ENCODE measurements at regions not wholly inside any gene's neighbourhood (a gene's known extent, or its start where the extent isn't known, plus 50 kb on each side); places are given as distances from the start of the nearest gene placed in this dataset.

GRCh38 chr13:76683854-76684253, 202.4 kb downstream of the KCTD12 start:
- Histone ChIP-seq H3K56ac (ENCODE audit: insufficient read length, low read depth, low read length) (no peak overlapping the region), H3K14ac (ENCODE audit: insufficient read depth, low read length) (no peak overlapping the region), H2BK120ac (ENCODE audit: low read depth, low read length, poor library complexity, severe bottlenecking) (no peak overlapping the region), H3K27ac (ENCODE audit: insufficient read length, low read depth, low read length) (no peak overlapping the region), H3K27me3 (ENCODE audit: insufficient read depth, low read length) (no peaks in the 10 kb centered on the region), H3K4ac (ENCODE audit: low read depth, low read length) (no peak overlapping the region), H2BK12ac (ENCODE audit: insufficient read length, low read depth, low read length) (no peak overlapping the region), H4K8ac (replicated peaks; ENCODE audit: insufficient read length, low read depth, low read length) (no peak overlapping the region), H3K79me2 (ENCODE audit: insufficient read depth, low read length) (no peaks in the 10 kb centered on the region), H4K91ac (ENCODE audit: insufficient read length, low read depth, low read length) (no peak overlapping the region), H2AFZ (ENCODE audit: low read length) (no peak overlapping the region), H3K18ac (ENCODE audit: insufficient read length, low read depth, low read length) (no peak overlapping the region), H3K79me1 (ENCODE audit: insufficient read depth, low read depth, low read length, poor library complexity, severe bottlenecking) (no peaks in the 10 kb centered on the region), H2BK20ac (ENCODE audit: low read depth, low read length, poor library complexity, severe bottlenecking) (no peak overlapping the region), H3K9me3 (ENCODE audit: control insufficient read depth, low read depth, low read length) (no peaks in the 10 kb centered on the region), H3K4me2 (ENCODE audit: insufficient read depth, insufficient read length, low read length) (no peak overlapping the region), H3T11ph (ENCODE audit: low read length) (no peak overlapping the region), H2BK5ac (ENCODE audit: insufficient read length, low read length) (no peak overlapping the region), H3K4me1 (ENCODE audit: insufficient read depth, low read length) (no peaks in the 10 kb centered on the region), H2AK5ac (ENCODE audit: insufficient read length, low read length) (no peak overlapping the region), H3K9ac (ENCODE audit: extremely low read depth, insufficient read length, low read length) (no peak overlapping the region), H2BK15ac (ENCODE audit: low read depth, low read length) (no peak overlapping the region), H4K20me1 (ENCODE audit: control insufficient read depth, insufficient read depth, insufficient read length) (no peaks in the 10 kb centered on the region), H3K23me2 (ENCODE audit: insufficient read length, low read depth, low read length, poor library complexity, severe bottlenecking) (no peaks in the 10 kb centered on the region), H3K23ac (ENCODE audit: insufficient read length, low read depth, low read length) (no peak overlapping the region), H4K5ac (ENCODE audit: insufficient read length, low read depth, low read length) (no peak overlapping the region)
- Mint-ChIP-seq H3K4me3 (no peak overlapping the region), H3K36me3 (ENCODE audit: insufficient read depth in 1 of 3, low read depth in 3 of 3) (no peaks in the 10 kb centered on the region), H3K9me3 (no peaks in the 10 kb centered on the region), H3K4me1 (peaks cover 14 to 16% of the 10 kb centered on the region in 2 experiments), H3K27me3 (ENCODE audit: low read depth) (no peaks in the 10 kb centered on the region), H3K27ac (no peak overlapping the region)
- no peak for DNase-seq
- TF ChIP-seq, protein P1, sequence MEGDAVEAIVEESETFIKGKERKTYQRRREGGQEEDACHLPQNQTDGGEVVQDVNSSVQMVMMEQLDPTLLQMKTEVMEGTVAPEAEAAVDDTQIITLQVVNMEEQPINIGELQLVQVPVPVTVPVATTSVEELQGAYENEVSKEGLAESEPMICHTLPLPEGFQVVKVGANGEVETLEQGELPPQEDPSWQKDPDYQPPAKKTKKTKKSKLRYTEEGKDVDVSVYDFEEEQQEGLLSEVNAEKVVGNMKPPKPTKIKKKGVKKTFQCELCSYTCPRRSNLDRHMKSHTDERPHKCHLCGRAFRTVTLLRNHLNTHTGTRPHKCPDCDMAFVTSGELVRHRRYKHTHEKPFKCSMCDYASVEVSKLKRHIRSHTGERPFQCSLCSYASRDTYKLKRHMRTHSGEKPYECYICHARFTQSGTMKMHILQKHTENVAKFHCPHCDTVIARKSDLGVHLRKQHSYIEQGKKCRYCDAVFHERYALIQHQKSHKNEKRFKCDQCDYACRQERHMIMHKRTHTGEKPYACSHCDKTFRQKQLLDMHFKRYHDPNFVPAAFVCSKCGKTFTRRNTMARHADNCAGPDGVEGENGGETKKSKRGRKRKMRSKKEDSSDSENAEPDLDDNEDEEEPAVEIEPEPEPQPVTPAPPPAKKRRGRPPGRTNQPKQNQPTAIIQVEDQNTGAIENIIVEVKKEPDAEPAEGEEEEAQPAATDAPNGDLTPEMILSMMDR (conservative IDR thresholded peaks at IDR 0.05), result no peak
- no CpG with 5 or more reads among the region's 2 CpGs for WGBS (ENCODE audit: extremely low coverage, insufficient read length, low lambda C conversion rate)
